ELF-1 (cell line): ENCODE measurements at regions not wholly inside any gene's neighbourhood (a gene's known extent, or its start where the extent isn't known, plus 50 kb on each side); places are given as distances from the start of the nearest gene placed in this dataset.
A peak's percentile ranks its signal among the peaks of the same experiment; 100 is the strongest.

ENCODE experiments used
- DNase-seq: peaks from one replicate; pipeline ENCODE4 v3.0.0-alpha.2; 2016; ENCODE audit warnings: low read depth, low spot score

GRCh38 chr20:19950042-19950441, 67.1 kb upstream of the NAA20 start:
- DNase-seq, result no peak

- no peak for DNase-seq
Measured at GRCh38 chr20:19952392-19952791, 64.8 kb upstream of the NAA20 start.

DNA sequence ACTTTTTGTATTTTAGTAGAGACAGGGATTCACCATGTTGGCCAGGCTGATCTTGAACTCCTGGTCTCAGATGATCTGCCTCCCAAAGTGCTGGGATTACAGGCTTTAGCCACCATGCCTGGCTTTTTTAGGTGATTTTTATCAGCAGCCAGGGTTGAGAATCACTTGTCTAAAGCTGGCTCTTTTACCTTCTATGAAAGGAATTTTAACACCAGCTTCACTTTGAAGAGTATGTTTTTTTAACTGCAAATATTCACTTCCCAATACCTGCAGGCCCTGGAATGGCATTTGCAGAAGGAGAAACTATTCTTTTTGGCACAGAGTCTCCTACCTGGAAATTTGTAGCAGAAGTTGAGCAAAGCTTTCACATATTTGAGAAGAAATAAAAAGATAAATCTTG, 63.6 kb upstream of the NAA20 start:
- no peak for DNase-seq

DNA sequence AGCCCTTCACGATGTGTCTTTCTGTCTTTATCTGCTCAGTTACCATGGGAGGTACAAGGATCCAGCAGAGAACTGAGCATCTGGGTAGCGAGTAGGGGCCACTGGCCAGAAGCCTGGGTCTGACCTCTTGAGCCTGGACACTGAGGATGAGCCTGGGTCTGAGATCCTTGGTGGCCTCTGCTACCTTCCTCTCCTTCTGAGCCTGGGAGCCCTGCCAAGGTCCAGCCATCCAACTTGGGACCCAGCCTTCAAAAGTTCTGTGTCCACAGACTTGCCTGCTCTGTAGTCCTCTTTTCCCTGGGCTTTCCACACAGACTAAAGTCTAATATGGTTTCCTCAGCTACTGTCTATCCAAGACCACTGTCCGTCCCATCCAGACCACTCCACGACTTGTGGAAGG, 60.2 kb upstream of the NAA20 start:
- DNase-seq, result no peak

DNA sequence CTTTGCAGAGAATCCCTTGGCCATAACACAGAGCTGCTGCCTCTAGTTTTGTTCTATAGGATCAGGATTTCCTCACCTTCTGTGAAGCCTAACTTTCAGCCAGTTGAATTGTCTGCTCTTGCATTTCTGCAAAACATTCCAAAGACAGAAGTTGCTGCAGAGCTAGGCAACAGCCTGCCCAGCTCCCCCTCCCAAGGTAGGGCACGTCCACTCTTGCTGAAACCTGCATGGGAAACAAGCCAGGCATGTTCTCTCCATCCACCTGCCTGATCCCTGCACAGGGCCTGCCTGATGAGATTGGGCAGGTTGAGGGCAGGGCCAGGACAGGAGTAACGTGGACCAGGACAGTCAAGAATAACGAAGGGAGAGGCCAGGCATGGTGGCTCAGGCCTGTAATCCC, 58.9 kb upstream of the NAA20 start:
- DNase-seq, result no peak

GRCh38 chr20:19958928-19959327, 58.2 kb upstream of the NAA20 start:
- DNase-seq, result no peak

GRCh38 chr20:19960745-19961144, 56.4 kb upstream of the NAA20 start:
- no peak for DNase-seq

- no peak for DNase-seq
Measured at GRCh38 chr20:19961293-19961692, 55.9 kb upstream of the NAA20 start.

- no peak for DNase-seq
Measured at GRCh38 chr20:19962958-19963357, 54.2 kb upstream of the NAA20 start.

GRCh38 chr20:19964289-19965265, 52.6 kb upstream of the NAA20 start:
- DNase-seq, result peak; percentile 59

GRCh38 chr20:19966840-19967239, 50.3 kb upstream of the NAA20 start:
- no peak for DNase-seq
